Fibroblast of villous mesenchyme (primary cell): ENCODE measurements at regions not wholly inside any gene's neighbourhood (a gene's known extent, or its start where the extent isn't known, plus 50 kb on each side); places are given as distances from the start of the nearest gene placed in this dataset.
"Not testable (repeated sequence)": the region's sequence is repeated elsewhere in the genome, so short reads cannot be mapped to it uniquely, and the experiment has no call there.

Source experiments
- DNase-seq: peaks from one replicate; pipeline ENCODE4 v3.0.0-alpha.2; 2010; ENCODE audit warnings: low read depth
- H3K4me3 ChIP-seq: 2 replicates; pipeline ENCODE4 v1.5.1; 2011; ENCODE audit warnings: low read depth, mild to moderate bottlenecking, low read length
- TF ChIP-seq, protein P1 (sequence below): IDR thresholded peaks from 2 replicates; pipeline ENCODE4 v1.5.1; 2012; ENCODE audit warnings: low read depth, mild to moderate bottlenecking, low read length; ENCODE audit not compliant: insufficient read depth

- DNase-seq = no peak
- no peak overlapping the region for H3K4me3 ChIP-seq
- TF ChIP-seq, protein P1, sequence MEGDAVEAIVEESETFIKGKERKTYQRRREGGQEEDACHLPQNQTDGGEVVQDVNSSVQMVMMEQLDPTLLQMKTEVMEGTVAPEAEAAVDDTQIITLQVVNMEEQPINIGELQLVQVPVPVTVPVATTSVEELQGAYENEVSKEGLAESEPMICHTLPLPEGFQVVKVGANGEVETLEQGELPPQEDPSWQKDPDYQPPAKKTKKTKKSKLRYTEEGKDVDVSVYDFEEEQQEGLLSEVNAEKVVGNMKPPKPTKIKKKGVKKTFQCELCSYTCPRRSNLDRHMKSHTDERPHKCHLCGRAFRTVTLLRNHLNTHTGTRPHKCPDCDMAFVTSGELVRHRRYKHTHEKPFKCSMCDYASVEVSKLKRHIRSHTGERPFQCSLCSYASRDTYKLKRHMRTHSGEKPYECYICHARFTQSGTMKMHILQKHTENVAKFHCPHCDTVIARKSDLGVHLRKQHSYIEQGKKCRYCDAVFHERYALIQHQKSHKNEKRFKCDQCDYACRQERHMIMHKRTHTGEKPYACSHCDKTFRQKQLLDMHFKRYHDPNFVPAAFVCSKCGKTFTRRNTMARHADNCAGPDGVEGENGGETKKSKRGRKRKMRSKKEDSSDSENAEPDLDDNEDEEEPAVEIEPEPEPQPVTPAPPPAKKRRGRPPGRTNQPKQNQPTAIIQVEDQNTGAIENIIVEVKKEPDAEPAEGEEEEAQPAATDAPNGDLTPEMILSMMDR = no peak
Observed at GRCh38 chr2:159880729-159881128, 82.7 kb upstream of the CD302 start.

- DNase-seq = peak; percentile 78
- no peak overlapping the region for H3K4me3 ChIP-seq
- TF ChIP-seq, protein P1 = no peak
Observed at GRCh38 chr2:159879051-159879604, 81.1 kb upstream of the CD302 start.

DNA sequence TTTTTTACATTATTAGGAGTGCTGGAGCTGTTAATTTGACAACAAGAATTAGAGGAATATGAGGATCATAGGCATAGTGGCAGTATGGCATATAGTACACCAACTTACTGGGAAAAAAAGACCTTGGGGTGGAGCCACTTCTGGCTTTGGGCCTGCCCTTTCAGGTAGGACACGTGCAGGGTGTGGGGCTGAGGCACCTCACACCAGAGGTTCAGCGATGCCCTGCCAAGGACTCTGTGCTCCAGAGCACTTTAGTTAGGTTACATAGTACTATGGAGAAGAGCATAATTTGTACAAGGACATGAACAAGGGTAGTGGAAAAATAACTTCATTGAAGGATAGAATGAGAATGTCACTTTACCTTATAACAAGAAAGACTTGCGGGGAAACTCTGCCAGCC, 77.1 kb upstream of the CD302 start:
- no peak for DNase-seq
- H3K4me3 ChIP-seq = no peak overlapping the region
- TF ChIP-seq, protein P1 = no peak

- TF ChIP-seq, protein P1 = no peak
- no peak for DNase-seq
Observed at GRCh38 chr2:159873258-159873657, 75.2 kb upstream of the CD302 start.

DNA sequence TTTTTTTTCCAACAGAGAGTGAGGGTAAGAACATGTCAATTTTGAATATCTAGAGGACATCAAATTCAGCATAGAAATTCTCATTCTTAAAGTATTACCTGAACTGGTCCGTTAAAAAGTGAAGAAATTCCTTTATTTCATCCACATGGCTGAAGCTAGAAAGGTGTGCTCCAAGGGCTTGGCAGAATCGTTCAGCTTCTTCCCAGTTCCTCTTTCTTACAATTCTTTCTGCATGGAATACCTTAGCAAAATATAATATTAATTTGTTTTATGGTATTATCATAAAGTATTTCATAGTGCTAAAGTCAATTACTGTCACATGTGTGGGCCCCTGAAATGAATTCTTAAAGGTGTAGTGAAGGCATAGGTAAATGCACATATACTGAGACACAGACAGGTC, 74.3 kb upstream of the CD302 start:
- TF ChIP-seq, protein P1 = no peak
- DNase-seq = no peak
- no peak overlapping the region for H3K4me3 ChIP-seq

More at GRCh38 chr2:159873258-159873657, 75.2 kb upstream of the CD302 start:
- no peak overlapping the region for H3K4me3 ChIP-seq

DNA sequence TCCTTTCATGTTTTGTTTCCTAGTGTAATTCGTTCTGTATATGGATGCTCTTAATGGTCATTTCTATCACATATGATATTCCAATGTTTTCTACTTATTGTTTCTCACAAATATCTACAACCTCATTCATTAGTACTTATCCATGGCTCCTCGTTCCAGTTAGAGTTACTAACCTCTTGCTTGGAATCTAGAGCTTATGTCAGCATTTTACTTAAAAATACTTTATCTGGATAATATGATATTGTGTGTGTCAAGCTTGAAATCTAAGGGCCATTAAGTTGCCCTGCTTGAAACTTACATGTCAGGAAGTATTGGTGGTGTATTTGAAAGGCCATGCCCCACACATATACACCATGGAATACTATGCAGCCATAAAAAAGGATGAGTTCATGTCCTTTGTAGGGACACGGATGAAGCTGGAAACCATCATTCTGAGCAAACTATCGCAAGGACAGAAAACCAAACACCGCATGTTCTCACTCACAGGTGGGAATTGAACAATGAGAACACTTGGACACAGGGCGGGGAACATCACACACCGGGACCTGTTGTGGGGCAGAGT, 70.7 kb upstream of the CD302 start:
- not testable (repeated sequence) for H3K4me3 ChIP-seq, DNase-seq

DNA sequence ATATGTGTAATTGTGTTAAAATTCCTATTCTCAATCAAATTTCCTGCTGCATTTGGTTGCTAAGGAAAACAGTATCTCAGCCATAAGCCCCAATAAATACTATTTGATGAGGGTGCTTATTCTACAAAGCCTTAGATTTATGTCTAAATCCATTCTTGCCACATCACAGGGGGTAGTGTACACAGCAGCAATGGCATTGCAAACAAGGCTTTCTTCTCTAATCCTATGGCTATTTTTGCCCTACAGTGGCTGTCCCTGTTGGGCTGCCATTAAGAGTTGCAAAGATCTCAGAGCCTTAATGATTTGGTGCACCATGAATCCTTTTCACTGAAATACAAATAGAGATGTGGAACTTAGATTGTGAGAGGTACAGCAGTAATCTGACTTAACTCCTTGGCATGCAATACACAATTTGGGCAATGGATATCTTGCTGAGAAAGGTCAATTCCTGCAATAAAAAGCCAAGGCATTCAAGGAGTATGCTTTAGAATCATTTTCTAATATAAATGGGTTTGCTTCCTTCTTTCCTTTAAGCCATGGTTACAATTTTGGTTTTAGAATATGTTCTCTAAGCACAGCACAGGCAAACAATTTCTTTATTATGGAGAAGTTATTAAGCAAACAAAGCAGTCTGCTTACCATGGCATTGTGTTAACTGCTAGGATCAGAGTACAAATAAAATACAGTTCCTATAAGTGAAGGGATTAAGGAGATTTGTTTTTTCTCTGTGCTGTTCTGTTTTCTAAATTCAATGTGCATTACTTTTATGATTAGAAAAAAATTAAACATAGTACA, 69.8 kb upstream of the CD302 start:
- DNase-seq = no peak
- H3K4me3 ChIP-seq = no peak overlapping the region
- TF ChIP-seq, protein P1 = no peak
